CD4-positive, alpha-beta T cell treated with Interleukin-15 for 4 hours (primary cell): ENCODE measurements at regions not wholly inside any gene's neighbourhood (a gene's known extent, or its start where the extent isn't known, plus 50 kb on each side); places are given as distances from the start of the nearest gene placed in this dataset.
"Not testable (repeated sequence)": the region's sequence is repeated elsewhere in the genome, so short reads cannot be mapped to it uniquely, and the experiment has no call there.

ENCODE experiments used
- DNase-seq: peaks from one replicate; pipeline ENCODE4 v3.0.0-alpha.2; 2020; ENCODE audit warnings: low spot score

- DNase-seq, result no peak
Measured at GRCh38 chr13:70995338-70995737, 871.7 kb downstream of the DACH1 start.

GRCh38 chr13:70994191-70994590 is 872.8 kb downstream of the DACH1 start:
- no peak for DNase-seq

GRCh38 chr13:70987043-70987442 is 878.8 kb upstream of the KLHL1 start:
- no peak for DNase-seq

GRCh38 chr13:70985371-70985770 is 877.1 kb upstream of the KLHL1 start:
- DNase-seq, result no peak

- not testable (repeated sequence) for DNase-seq
Measured at GRCh38 chr13:70981219-70981618, 873.0 kb upstream of the KLHL1 start.

- DNase-seq, result no peak
Measured at GRCh38 chr13:70969321-70969720, 861.1 kb upstream of the KLHL1 start.

DNA sequence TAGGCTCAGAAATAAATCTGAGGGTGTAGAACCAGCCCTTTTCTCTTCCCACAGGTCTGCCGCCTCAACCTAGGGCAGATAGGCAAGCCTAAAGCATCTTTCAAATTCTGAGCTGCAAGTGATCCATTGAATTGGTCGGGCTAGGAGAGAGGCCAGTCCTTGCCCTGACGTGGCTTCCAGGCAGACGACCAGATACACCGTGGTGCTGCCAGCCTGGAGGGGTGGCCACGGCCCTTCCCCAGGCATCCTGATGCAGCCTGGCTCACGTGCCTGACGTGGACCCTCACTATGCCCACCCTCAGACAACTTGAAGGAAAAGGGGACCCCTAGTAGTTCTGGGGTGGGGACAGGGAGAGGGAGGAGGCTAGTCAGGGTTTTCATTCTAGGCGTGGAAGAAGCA is 859.3 kb upstream of the KLHL1 start:
- no peak for DNase-seq

DNA sequence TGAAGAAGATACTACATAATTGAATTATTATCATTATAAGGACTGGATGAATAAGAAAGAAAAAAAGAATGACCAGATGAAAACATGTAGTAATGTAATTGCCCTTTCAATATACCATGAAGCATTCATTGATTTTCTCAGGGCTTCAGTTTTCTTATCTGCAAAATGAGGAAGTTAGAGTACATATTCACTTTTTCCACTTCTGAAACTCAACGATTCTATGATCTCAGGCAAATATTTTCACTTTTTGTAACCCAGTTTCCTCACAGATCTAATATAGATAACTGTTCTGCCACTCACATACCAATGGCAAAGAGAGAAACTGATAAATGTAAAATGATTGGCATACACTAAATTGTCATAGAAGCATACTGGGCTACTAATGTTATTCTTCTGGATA is 856.6 kb upstream of the KLHL1 start:
- no peak for DNase-seq

DNA sequence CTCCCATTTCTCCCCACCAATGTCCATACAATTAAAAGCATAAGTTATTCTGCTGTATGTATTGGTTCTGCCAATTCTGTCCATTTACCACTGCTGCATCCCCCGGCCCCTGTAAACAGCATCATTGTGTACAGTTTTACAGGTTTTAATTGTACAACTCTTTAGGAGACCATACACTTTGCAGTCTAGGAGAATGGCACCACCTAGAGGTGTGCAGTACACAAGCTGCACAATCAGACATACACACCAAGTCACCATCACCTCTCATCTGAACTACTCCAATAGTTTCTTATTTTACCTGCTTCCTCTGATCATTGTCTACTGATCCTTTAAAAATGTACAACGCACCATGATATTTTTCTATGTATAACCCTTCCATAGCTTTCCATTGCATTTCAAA is 855.9 kb upstream of the KLHL1 start:
- no peak for DNase-seq

DNA sequence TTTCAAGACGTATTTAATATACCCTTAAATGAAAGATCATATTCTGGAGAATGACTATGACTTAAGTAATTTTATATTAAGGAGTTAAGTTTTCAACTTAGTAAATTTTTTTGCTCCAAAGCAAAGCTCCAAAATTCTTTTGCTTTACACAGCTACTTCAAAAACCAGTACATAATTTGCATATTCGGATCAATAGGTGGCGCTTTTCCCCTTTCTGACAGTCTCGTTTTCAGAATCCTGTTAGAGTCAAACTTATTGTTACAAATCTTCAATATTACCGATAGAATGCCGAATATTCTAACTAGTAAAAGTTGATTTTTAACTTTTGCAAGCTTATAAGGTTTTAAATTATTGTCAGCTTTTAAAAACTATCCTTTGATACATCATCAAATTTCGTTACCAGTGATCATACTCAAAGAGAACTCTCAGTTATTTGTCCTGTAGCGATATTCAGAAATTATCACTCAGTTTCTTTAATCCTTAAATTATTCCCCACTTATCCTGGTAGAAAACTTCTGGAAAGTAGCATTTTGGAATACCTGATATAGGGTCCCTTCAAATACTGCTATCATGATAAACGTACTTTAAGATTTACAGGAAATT is 852.7 kb upstream of the KLHL1 start:
- no peak for DNase-seq

GRCh38 chr13:70959035-70959775 is 851.0 kb upstream of the KLHL1 start:
- no peak for DNase-seq

DNA sequence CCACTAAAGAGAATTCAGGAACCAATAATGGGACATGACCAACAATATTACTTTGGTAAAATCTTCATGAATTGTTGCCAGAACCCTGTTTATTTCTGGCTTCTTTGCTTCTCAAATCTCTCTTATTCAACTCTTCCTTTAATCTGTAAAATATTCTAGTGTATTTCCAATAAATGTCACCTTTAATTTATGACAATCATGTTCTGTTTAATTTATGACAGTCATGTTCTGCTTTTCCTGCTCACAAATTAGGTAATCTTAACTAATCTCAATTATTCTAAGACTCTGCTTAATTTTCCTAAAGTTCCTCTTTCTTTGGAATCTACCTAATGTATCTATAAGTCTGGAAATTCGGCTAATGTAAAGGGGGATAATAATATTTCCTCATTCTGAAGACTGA is 847.6 kb upstream of the KLHL1 start:
- DNase-seq, result no peak

DNA sequence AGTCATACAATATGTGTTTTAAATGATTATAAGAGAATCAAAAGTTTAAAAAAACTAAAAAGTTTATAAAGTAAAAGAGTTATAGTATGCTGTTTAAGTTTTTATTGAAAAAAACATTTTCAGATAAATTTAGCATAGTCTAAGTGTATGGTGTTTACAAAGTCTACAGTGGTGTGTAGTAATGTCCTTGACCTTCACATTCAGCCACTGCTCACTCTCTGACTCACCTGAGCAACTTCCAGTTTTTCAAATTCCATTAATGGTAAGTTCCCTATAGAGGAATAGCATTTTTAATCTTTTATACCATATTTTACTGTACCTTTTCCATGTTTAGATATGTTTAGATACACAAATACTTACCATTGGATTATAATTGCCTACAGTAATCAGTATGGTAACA is 842.4 kb upstream of the KLHL1 start:
- DNase-seq, result no peak

DNA sequence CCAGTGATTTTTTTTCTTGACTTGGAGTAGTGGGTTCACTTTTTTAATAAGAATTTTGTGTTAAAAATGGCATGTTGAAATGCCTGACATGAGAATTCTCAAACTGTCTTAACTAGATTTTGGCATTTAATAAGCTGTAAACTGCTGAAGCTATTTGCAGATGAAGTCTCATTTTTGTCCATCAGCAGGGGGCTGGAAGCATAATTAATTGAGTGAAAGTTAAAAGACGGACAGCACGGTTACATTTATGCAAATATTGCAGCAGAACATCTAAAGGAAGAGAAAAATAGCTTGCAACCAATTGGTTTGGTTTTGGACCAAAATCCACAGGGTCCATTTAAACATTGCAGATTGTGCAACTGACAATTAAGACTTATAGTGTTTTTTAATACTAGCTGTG is 837.3 kb upstream of the KLHL1 start:
- DNase-seq, result no peak

DNA sequence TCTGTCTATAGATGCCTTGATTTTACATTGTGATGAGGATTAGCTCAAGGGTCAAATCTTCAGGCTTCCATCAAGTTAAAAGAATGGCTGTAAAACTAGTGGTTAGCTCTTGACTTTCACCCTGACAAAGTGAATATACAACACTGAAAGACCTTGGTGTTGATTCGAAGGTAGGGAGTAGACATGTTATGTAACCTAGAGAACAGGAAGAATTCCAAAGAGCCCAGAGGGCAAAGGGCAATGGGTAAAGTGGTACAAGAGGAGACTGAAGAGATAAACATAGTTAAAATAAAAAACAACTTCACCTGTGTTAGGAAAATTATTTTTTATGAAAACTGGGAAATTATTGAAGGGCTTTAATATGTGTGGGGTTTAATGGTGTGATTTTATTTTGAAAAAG is 833.2 kb upstream of the KLHL1 start:
- no peak for DNase-seq

DNA sequence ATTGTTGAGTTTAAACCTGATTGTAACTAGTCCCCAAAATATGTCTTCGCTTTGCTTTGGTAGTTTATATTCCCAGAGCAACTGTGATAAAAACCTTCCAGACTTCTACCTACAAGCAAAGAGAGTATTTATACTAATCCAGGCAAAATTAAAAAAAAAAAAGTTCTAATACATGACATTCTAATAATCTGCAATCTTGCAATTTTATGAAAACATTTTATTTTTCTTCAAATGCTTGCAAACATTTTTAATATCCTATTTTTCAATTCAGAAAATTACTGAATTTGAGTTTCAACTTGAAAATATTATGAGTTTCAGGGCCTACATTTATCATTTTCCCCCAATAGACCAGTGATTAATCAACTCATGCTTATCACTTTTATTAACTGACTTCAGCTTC is 830.2 kb upstream of the KLHL1 start:
- no peak for DNase-seq

DNA sequence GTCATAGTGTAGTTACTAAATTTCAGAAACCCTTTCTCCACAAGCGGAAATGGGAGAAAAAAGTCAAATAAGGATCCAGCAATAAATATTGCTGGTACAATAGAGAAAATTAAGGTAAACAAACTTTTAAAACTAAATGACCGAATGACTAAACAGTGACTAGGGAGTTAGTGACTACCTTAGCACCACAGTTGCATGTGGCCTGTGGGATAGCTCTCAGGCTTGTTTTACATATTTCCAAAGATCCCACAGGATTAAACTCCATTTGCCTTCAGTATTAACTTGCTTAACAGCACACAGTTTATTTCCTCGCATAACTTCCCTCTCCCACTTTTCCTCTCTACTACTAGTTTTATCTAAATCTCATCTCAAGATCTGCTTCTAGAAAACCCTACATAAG is 824.3 kb upstream of the KLHL1 start:
- no peak for DNase-seq

DNA sequence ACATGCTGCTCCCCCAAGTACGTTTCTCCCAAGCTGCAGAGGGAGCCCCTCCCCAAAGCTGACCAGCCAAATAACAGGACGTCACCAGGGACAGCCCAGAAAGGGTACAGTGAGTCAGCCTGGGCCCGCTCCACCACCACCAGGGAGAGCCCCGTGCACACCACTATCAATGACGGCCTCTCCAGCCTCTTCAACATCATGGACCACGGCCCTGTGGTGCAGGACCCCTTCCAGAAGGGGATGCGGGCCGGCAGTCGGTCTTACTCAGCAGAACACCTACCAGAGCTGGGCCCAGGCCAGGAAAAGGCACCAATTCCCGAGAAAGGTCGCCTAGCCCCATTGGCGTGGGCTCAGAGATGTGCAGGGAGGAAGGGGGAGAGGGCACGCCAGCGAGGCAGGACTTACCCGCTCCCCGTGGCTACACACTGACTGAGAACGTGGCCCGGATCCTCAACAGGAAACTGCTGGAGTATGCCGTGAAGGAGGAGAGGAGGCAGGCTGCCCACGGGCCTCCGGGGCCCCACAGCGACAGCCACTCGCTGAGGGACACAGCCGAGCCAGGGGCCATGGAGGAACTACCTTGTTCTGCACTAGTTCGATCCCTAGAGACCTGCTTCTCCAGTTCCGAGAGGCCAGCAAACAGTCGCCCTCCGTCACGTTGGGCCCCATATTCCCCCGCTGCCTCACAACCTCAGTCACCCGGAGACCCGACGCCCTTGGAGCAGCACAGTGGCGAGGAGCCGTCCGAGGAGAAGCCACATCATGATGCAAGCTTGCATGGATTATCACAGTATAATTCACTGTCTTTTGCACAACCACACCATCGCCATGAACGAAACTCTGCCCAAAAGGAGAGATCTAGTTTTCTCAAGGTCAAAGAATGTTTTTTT is 815.9 kb upstream of the KLHL1 start:
- DNase-seq, result no peak

DNA sequence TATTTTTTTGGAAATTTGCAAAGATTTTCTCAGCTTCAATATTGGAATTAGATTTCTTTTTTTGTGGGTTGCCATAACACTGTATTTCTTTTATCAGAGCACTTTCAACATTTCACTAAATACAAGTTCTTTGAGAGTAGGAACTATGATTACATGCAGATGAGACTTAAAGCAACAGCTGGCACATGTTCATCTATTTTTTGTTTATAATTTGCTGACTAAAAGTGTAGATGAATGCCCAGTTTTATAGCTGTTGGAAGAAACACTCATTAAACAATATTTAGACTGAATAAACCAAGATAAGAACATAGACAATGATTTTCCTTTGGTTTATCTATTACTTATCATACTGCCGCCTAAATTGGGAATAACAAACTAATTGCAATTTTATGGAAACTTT is 803.0 kb upstream of the KLHL1 start:
- no peak for DNase-seq

DNA sequence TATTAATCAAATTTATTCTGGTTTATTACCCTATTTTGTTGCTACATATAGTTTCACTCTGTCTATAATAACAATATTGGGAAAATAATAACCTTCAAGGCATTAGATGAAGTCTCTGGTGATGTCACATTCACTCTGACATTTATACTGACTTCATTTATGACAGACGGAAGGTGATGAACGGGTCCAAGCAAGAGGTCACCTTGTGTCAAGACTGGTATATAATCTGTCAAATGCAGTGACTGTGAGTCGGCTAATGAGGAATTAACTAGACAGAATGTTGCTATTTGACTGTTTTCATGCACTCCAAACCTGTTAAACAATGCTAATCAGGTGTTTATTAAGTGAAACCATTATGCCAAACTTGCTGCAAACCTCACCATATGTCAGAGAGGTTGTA is 800.5 kb upstream of the KLHL1 start:
- DNase-seq, result no peak

DNA sequence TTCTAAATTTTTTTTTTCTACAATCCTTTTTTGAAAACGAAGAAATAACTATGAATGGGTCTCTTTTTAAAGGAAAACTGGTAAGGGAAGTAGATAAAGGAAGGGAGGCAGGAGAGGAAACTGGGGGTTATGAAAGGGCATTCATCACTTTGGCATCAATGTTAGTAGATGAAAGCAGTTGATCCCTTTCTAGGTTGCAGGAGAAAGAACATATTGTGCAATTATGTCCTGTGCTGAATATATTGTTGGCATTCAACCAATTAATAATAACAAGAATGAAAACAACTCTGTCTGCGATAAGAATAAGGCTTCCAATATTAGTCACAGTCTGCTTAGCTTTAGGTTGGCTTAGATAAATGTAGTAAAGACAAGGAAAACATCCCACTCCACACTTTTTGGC is 796.8 kb upstream of the KLHL1 start:
- no peak for DNase-seq

DNA sequence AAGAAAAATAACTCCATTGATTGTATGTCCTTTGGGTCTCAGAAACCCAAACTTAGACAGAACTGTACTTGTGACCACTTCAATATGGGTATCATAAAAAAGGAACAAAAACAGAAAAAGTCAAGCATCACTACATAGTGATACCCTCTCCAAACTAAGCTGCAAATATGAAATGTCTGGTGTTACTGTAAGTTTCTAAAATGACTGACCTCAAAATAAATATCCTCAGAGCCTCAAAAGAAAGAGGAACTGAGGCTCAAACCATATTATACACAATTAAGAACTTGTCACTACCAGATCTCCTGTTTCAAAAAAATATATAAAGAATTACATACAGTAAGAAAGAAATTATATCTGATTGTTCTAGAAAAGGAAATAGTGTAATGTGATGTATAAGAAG is 787.9 kb upstream of the KLHL1 start:
- DNase-seq, result no peak

GRCh38 chr13:70895599-70895998 is 787.3 kb upstream of the KLHL1 start:
- DNase-seq, result no peak
